HG03066 (cell line): ENCODE measurements at regions not wholly inside any gene's neighbourhood (a gene's known extent, or its start where the extent isn't known, plus 50 kb on each side); places are given as distances from the start of the nearest gene placed in this dataset.
A peak's percentile ranks its signal among the peaks of the same experiment; 100 is the strongest.
"Not testable (repeated sequence)": the region's sequence is repeated elsewhere in the genome, so short reads cannot be mapped to it uniquely, and the experiment has no call there.

ENCODE experiments used
- ATAC-seq: cut with Tn5 transposase; IDR thresholded peaks from one replicate; pipeline ENCODE4 v1.9.1; 2021; ENCODE audit warnings: low read depth; ENCODE audit not compliant: unreplicated experiment

DNA sequence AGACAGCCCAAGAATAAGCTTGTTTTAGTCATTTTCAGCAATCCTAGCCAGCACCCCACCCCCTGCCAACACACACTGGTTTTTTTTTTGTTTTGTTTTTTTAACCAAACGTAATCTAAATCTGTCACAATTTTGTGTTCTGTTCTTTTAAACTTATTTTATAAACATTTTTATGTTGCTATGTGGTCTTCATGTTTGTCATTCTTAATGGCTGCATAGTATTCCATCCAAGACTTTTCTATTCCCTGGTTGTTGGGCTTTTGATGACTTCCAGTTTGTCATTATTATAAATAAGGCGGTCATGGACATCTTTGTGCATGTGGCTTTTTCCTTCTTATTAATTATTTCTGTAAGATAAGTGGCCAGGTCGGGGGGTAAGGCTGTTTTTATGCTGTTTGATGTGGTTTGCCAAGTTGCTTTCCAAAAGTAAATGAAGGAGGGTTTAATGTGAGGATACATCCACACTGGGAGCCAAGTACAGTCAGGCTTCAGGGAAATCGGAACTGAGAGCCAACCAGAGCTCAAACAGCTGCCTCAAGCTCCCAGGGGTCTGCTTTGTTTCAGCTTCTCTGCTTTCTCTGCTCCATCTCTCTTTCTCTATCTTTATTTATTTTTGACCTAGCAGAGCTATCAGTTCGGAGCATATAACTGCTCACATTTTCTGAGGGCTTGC is 125.8 kb downstream of the VEGFA start:
- ATAC-seq = no peak

- ATAC-seq = no peak
These were observed 123.1 kb downstream of the VEGFA start for GRCh38 chr6:43893073-43893472.

- ATAC-seq = no peak
These were observed 121.3 kb downstream of the VEGFA start for GRCh38 chr6:43891072-43891870.

GRCh38 chr6:43890197-43891062 is 120.4 kb downstream of the VEGFA start:
- no peak for ATAC-seq

DNA sequence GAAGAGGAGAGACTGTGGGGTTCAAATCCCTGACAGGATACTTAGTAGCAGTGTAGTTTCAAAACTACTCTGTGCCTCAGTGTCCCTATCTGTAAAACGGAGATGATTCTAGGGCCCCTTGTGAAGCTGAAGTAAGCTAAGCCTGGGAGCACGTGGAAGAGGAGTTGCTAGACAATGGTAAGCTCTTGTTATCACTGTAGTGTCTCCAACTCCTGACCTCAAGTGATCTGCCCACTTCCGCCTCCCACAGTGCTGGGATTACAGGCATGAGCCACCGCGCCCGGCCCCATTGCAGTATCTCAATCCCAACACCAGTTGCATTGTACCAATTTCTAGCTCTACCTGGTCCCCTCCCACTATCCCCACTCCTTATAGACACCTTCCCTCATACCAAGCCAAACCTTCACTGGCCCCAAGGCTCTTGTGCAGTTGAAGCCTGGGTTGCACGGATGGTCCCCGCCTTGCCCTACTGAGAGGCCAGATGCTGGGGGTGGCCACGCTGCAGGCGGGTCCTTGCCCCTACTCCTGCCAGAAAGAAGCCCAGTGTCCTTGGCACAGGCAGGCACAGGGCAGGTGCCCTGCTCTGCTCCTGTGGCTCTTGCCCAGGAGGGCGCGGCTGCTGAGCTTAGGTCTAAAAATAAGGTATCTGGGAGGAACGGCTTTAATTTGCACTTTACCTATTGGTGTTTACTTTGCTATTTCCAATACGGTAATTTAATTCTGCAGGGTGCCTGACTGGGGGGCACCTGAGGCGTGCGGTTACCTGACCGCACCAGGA is 118.1 kb downstream of the VEGFA start:
- ATAC-seq = no peak

DNA sequence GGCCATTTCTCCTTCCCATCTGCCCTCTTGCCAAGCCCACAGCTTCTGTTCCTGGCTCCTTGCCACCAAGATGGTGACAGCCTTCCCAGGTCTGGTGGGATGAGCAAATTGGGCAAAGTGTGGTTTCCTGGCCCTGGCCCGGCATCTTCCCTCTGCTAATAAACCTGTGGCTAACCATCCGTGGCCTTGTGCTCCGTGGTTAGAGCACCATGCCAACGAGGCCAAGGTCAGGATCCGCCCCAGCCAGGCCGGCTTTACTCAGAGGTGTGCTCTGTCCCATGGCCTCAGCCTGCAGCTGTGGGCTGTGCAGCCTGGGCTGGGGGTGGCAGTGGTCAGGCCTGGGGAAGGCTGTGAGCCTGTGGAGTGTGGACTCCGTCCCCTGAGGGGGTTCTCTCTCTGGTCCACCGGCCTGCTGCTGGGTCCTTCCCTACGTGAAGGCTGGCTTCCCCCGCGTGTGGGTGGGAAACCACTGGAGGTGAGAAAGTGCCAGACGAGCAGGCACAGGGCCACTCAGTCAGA is 117.4 kb downstream of the VEGFA start:
- ATAC-seq = no peak

DNA sequence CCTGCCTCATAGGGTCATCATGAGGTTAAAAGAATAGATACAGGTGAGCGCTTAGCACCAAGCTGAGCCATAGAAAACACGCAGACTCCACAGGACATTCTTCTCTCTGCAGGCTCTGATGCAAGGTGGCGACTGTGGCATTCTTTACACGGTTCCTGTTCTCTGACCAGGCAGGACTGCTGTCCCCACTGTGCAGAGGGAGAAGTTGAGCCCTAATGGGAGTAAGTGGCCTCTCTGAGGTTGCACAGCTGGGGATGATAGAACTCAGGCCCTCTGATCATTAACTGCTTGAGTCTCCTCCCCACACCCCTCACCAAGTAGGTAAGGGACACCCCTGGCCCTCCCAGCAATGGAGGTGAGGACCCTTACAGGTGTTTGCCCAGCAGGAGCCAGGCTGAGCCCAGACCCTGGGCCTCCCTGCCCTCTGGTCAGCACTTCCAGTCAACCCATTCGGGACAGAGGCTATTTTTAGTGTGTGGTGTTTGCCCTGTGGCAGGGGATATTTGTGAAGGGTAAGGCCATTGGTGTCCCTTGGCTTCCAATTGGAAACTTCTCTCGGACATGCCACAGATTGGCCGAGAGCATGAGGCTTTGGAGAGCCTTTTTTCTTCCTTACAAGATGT is 116.8 kb downstream of the VEGFA start:
- no peak for ATAC-seq

GRCh38 chr6:43886067-43886461 is 116.1 kb downstream of the VEGFA start:
- no peak for ATAC-seq

GRCh38 chr6:43885399-43886066 is 115.5 kb downstream of the VEGFA start:
- no peak for ATAC-seq

- no peak for ATAC-seq
These were observed 114.6 kb downstream of the VEGFA start for GRCh38 chr6:43884652-43885022.

- ATAC-seq = peak; percentile 69
These were observed 114.0 kb downstream of the VEGFA start for GRCh38 chr6:43883847-43884651.

DNA sequence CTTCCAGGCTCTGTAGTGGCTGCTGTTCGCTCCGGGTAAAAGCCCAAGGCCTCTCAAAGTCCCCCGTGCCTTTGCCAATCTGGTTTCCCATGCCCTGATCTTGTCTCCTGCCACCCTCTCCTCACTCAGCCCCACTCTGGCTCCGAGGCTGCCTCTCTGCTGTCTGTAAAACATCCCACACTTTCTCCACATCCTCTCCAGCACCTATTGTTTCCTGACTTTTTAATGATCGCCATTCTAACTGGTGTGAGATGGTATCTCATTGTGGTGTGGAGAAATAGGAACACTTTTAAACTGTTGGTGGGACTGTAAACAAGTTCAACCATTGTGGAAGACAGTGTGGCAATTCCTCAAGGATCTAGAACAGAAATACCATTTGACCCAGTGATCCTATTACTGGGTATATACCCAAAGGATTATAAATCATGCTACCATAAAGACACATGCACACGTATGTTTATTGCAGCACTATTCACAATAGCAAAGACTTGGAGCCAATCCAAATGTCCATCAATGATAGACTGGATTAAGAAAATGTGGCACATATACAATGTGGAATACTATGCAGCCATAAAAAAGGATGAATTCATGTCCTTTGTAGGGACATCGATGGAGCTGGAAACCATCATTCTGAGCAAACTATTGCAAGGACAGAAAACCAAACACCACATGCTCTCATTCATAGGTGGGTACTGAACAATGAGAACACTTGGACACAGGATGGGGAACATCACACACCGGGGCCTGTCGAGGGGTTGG is 112.9 kb downstream of the VEGFA start:
- not testable (repeated sequence) for ATAC-seq

DNA sequence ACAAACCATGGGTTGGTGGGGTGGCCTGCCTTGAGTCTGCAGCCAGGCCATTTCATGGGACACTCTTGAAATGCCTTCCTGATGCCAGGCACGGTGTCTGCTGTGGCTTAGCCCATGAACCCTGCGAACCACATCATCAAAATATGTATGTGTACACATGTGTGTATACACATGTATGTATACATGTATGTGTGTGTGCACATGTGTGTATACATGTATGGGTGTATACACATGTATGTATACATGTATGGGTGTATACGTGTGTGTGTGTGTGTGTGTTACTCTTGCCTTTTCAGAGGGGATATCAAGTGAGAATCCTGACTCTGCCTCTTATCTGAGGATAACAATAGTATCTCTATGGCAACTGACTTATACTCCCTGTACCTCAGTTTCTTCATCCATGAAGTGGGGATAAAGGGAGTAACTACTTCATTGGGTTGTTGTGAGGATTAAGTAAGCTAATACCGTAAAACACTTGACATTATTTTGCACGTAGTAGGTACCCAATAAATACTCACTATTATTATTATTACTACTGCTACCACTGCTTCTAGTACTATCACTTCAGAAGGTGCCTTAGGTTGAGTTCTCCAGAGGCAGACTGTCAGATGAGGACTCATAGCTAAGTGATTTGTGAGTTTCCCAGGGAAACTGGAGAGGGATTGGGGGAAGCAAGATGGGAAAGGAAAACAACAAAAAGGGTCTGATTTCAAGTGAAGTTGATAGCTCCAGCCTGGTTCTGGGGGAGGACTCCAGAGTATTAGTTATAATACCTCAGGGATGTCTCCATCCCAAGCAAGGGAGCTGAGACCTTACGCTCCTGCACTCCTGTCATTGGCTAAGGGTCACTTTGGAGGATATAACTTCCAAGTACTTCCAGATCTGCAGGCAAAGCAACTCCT is 110.5 kb downstream of the VEGFA start:
- ATAC-seq = no peak

DNA sequence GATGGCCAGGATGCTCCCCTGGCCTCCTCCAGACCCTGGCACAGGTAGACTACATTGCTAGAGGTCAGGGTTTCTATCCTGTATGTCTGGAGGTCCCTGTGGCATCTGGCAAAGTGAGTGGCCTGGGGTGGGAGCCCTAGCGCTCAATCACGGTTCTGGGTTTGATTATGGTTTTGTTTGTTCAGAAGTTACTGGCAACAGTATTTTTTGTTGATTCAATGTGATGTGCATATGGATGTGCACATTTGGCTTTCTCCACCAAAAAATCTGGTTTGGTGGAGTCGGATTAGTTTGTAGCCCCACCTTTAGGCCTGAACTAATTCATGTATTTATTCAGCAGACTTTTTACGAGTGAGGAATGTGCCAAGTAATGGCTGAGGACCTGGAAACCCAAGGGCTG is 109.7 kb downstream of the VEGFA start:
- no peak for ATAC-seq

DNA sequence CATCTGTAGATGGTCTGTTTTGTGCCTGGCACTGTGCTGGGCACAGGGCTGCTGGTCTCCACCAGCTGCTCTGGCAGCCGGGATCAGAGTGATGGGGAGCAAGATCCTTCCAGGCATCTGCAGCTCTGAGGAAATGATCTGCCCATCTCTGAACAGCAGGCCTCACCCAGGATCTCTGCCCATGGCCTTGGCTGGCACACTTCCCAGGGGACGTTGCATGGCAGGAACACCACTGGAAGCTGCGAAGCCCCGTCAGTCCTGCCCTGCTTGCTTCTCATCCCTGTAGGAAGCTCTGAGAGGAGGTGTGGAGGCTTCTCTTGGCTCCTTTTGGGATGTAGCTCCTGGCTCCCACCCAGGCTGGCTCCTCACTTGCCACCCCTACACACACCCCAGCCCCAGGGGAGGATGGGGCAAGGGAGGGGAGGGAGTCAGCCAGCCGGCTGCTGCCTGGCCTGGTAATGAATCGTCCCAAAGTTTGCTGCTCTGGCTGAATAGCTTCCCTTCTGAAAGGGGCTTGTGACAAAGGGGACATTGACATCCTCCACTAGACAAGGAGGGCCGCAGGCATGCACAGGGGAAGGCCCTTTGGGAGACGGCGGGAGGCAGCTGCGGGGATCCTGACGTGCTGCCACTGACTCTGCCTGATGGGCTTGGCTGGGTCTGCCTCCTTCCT is 108.9 kb downstream of the VEGFA start:
- no peak for ATAC-seq

DNA sequence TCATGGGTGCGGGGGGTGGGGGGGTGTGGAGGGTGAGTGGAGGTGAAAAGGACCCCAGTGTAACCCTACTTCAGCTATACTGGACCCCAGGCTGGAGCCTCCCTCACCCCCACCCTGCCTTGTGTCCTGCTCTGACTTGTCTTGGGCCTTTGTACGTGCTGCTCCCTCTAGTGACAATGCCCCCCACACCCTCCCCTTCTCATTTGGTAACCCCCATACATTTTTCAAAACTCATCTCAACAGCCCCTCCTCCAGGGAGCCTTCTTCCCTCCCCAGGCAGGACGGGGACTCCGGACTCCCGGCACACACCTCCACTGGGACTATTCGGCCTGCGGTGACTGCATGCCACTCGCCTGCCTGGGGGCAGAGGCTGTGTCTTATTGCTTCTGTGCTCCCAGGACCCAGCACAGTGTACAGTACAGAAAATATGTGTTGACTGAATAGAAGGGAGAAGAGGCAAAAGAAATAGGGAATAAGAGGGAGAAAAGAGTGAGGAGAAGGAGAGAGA is 108.2 kb downstream of the VEGFA start:
- no peak for ATAC-seq
